ENCODE measurements at regions not wholly inside any gene's neighbourhood (a gene's known extent, or its start where the extent isn't known, plus 50 kb on each side); places are given as distances from the start of the nearest gene placed in this dataset.

DNA sequence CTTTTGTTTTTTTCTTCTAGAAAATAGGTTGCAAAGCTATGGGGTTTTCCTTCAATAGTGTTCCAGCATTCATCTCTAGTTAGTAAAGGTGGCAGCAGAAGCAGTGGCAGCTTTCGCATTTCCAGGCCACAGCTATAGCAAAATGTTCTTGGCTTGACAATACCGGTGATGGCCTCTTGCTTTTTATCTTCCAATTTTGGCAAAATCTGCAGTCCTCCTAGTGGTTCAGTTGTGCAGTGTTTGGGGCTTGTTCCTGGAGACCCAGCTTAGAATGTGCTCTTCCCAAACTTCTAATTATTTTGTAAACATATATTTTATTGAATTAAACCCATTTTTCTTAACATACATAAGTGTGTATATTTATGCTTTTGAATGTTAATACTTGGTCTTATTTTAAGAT, 370.6 kb upstream of the MAN1A1 start:
- TF ChIP-seq CTCF (IDR thresholded peaks at IDR 0.05; ENCODE audit: control extremely low read depth, extremely low read depth, low read depth, missing control alignments) = no peak
- no peak for DNase-seq (ENCODE audit: extremely low spot score)
- ChIA-PET POLR2A (no interaction called here), CTCF (interaction anchor here (1.8 kb wide), 1 partner anchor 14 kb away, joined by 5 read pairs; no protein-coding TSS in a partner anchor)

- DNase-seq (ENCODE audit: extremely low spot score) = no peak
- CTCF ChIA-PET = interaction anchor here (1.0 to 1.5 kb wide), 2 partner anchors 10 to 13 kb away, joined by 3 to 4 read pairs; no protein-coding TSS in a partner anchor
Measured at GRCh38 chr6:119717942-119718341, 368.4 kb upstream of the MAN1A1 start.

DNA sequence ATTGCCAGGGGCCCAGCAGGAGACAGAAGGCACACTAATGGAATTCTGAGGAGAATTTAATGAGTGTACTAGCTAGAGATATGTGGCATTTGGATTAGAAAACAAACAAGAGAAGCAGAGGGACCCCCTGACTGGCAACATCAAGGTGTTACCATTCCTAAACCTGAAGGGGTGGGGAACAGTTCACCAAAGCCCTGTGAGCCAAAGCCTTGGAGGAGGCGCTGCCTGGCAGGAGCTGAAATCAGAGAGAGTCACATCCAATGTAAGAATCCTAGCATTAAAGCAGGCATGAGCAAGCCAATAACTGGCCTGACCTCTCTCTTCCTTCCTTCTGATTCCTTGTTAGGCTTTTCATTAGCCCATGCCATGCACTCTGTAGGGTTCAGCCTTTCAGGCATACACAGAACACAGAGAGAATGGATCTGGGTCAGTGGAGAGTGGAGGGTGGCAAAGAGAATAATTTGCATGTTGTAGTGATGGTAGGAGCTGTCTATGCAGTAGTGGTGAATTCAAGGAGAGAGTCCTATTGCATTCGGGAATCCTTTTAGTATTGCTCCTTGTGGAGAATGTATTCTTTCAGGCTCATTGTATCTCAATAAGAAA, 367.2 kb upstream of the MAN1A1 start:
- no peak for DNase-seq (ENCODE audit: extremely low spot score)
- TF ChIP-seq CTCF (IDR thresholded peaks at IDR 0.05; ENCODE audit: control extremely low read depth, extremely low read depth, low read depth, missing control alignments) = no peak
- ChIA-PET POLR2A (no interaction called here), CTCF (no interaction called here)

More at GRCh38 chr6:119717942-119718341, 368.4 kb upstream of the MAN1A1 start:
- POLR2A ChIA-PET = no interaction called here
- no peak for TF ChIP-seq CTCF (IDR thresholded peaks at IDR 0.05; ENCODE audit: control extremely low read depth, extremely low read depth, low read depth, missing control alignments)

- ChIA-PET CTCF (interaction anchor here (1.0 to 1.6 kb wide), 3 partner anchors 9 to 14 kb away, joined by 3 to 4 read pairs (median 3); no protein-coding TSS in a partner anchor), POLR2A (no interaction called here)
- TF ChIP-seq CTCF (IDR thresholded peaks at IDR 0.05; ENCODE audit: control extremely low read depth, extremely low read depth, low read depth, missing control alignments) = no peak
- no peak for DNase-seq (ENCODE audit: extremely low spot score)
Measured at GRCh38 chr6:119713903-119714302, 364.3 kb upstream of the MAN1A1 start.

- TF ChIP-seq CTCF (IDR thresholded peaks at IDR 0.05; ENCODE audit: control extremely low read depth, extremely low read depth, low read depth, missing control alignments) = no peak
- CTCF ChIA-PET = interaction anchor here (1.4 kb wide), 1 partner anchor 32 kb away, joined by 3 read pairs; no protein-coding TSS in a partner anchor
- DNase-seq (ENCODE audit: extremely low spot score) = no peak
- POLR2A ChIA-PET = no interaction called here
Measured at GRCh38 chr6:119686644-119687043, 337.1 kb upstream of the MAN1A1 start.

DNA sequence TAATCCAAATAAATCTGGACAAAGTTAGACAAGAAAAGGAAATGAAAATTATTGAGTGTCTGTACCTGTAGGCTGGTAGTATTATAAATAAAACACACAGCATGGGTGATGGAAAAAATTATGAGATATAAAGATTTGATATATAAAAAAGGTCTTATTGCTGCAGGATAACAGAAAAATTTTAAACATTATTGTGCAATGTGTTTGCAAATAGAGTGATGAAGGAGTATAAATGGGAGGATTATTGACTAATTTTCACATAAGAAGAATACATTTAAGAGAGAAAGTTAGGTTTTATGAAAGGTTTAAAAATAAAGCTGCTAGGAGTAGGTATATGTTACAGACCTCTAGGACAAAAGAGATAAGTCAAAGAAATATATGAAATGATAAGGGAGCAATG, 336.7 kb upstream of the MAN1A1 start:
- TF ChIP-seq CTCF (IDR thresholded peaks at IDR 0.05; ENCODE audit: control extremely low read depth, extremely low read depth, low read depth, missing control alignments) = no peak
- POLR2A ChIA-PET = no interaction called here
- no peak for DNase-seq (ENCODE audit: extremely low spot score)
- CTCF ChIA-PET = no interaction called here

Measured in GM10248 (cell line).